Muscle layer of colon (tissue), 2 donors: ENCODE measurements at regions not wholly inside any gene's neighbourhood (a gene's known extent, or its start where the extent isn't known, plus 50 kb on each side); places are given as distances from the start of the nearest gene placed in this dataset.

Experiments
- H3K27ac ChIP-seq: one replicate; pipeline ENCODE4 v1.7.0; 2013; ENCODE audit warnings: low read depth, mild to moderate bottlenecking, low read length, moderate library complexity
- H3K27me3 ChIP-seq, 2 donors: one replicate each; pipeline ENCODE4 v1.7.0; 2013; ENCODE audit warnings: low read length in 2 of 2, mild to moderate bottlenecking in 2 of 2; ENCODE audit not compliant: insufficient read depth in 2 of 2, control insufficient read depth in 1 of 2
- H3K36me3 ChIP-seq: one replicate; pipeline ENCODE4 v1.7.0; 2013; ENCODE audit warnings: mild to moderate bottlenecking, low read length; ENCODE audit not compliant: insufficient read depth
- H3K4me1 ChIP-seq: one replicate; pipeline ENCODE4 v1.7.0; 2013; ENCODE audit warnings: mild to moderate bottlenecking, low read length; ENCODE audit not compliant: insufficient read depth
- H3K4me3 ChIP-seq, 2 donors: one replicate each; pipeline ENCODE4 v1.7.0; 2013; ENCODE audit warnings: low read length in 2 of 2, low read depth in 1 of 2, mild to moderate bottlenecking in 1 of 2, moderate library complexity in 1 of 2
- H3K9ac ChIP-seq: one replicate; pipeline ENCODE4 v1.7.0; 2013; ENCODE audit warnings: low read length
- H3K9me3 ChIP-seq: one replicate; pipeline ENCODE4 v1.7.0; 2013; ENCODE audit warnings: mild to moderate bottlenecking, low read length
- donor health status: abdominal sarcoma.
- donor health status: Adenocarcinoma of cecum.

DNA sequence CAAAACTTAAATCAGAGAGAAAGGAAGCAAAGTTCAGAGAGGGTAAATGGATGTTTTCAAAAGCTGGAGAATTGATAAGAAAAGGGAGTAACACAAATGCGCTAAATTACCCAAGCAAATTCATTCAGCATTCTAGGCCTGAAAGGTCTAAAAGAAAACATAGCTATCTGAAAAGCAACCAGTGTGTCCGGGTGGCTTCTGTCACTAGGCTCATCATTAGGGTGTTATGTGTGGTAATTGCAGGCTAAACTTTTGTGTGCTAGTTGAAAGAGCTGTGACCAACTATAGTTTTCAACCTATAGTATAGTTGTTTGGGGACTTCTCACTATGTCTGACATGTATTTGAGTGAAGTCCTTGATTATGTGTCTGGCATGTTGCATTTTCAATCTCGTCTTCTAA is 839.6 kb upstream of the ZEB2 start:
- H3K4me3 ChIP-seq: no peak overlapping the region
- no peaks in the 10 kb centered on the region for H3K9me3 ChIP-seq
- no peaks in the 10 kb centered on the region for H3K27me3 ChIP-seq
- H3K4me1 ChIP-seq: no peaks in the 10 kb centered on the region
- H3K9ac ChIP-seq: no peak overlapping the region
- no peaks in the 10 kb centered on the region for H3K36me3 ChIP-seq
- H3K27ac ChIP-seq: no peak overlapping the region

DNA sequence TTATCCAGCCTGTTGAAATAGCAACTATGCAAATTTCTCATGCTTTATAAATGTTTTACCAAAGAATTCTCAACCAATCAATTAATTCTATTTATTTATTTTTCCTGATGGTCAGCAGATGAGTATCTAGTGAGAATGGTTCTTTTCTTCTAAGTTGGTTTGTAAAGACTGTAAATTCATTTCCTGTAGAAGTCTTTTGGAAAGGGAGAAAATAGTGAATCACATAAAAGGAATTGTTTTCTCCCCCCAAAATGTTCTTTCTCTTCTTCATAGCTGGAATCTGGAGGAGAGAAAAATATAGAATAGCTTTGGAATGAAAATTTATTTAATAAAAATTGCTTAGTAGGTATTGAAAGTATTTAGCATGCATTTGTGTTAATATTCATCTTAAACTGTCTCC is 836.1 kb upstream of the ZEB2 start:
- no peaks in the 10 kb centered on the region for H3K36me3 ChIP-seq
- no peaks in the 10 kb centered on the region for H3K27me3 ChIP-seq
- no peaks in the 10 kb centered on the region for H3K4me1 ChIP-seq
- no peak overlapping the region for H3K27ac ChIP-seq
- no peak overlapping the region for H3K4me3 ChIP-seq
- no peak overlapping the region for H3K9ac ChIP-seq
- H3K9me3 ChIP-seq: no peaks in the 10 kb centered on the region

DNA sequence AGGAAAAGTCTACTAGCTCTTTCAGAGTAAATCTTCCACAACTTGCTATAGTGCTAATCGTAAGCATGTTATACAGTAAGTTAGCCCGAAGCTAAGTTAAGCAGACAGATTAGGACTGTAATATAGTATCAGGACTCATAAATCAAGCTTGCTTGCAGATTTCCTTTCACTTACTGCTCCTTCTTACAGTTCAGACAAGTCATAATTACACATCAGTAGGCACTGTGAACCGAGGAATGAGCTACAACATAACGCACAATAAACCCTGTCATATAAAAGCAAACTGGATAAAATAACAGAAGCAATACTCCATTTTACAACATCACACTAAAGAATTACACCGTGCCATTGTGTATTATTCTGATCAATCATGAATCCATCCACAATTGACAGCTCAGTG is 832.6 kb upstream of the ZEB2 start:
- no peak overlapping the region for H3K27ac ChIP-seq
- H3K4me1 ChIP-seq: no peaks in the 10 kb centered on the region
- no peak overlapping the region for H3K9ac ChIP-seq
- no peaks in the 10 kb centered on the region for H3K27me3 ChIP-seq
- no peaks in the 10 kb centered on the region for H3K9me3 ChIP-seq
- H3K4me3 ChIP-seq: no peak overlapping the region
- H3K36me3 ChIP-seq: no peaks in the 10 kb centered on the region

DNA sequence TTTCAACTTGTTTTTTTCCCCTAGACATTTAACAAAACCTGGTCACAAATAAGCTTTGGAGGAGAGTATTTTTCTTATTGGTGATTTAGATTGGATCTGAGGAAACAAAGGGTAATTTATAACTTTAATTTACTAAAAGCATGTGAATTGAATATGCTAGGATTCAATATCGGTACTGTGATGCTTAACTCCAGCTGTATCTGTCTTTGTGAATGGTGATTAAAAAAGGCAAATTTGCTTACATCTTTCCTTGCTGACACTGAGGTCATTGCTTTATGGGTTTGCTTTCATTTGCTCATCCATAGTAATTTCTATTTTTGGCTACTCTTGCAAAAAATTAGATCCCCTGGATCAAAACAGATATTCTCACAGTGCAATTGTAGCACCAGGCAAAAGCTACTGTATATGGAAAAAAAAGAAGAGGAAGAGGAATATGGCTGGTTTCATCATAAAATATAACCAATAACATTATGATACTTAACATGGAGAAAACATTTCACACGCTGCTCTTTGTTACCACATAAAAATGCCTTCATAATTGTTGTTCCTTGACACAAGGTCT is 832.0 kb upstream of the ZEB2 start:
- no peaks in the 10 kb centered on the region for H3K27me3 ChIP-seq
- H3K36me3 ChIP-seq: no peaks in the 10 kb centered on the region
- no peaks in the 10 kb centered on the region for H3K4me1 ChIP-seq
- no peak overlapping the region for H3K27ac ChIP-seq
- H3K9ac ChIP-seq: no peak overlapping the region
- no peak overlapping the region for H3K4me3 ChIP-seq
- no peaks in the 10 kb centered on the region for H3K9me3 ChIP-seq

DNA sequence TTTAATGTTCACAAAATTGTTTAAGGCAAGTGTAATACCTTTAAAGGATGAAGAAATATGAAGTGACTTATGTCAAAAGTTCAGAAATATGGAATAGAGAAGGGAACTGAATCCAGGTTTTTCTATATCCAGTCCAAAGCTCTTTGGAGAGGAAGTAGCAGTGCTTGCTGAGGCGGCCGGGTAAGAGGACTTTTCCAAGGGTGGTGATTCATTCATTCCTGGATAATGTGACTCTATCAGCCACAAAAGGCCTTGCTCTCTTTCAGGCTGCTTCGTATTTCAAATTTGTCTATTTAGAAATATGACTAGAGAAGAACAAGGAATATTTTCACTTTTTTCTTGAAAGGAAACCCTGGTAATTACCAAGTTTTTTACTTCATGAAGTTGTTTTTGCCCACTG is 830.1 kb upstream of the ZEB2 start:
- no peak overlapping the region for H3K27ac ChIP-seq
- H3K9me3 ChIP-seq: no peaks in the 10 kb centered on the region
- H3K27me3 ChIP-seq: no peaks in the 10 kb centered on the region
- no peak overlapping the region for H3K4me3 ChIP-seq
- H3K36me3 ChIP-seq: no peaks in the 10 kb centered on the region
- no peaks in the 10 kb centered on the region for H3K4me1 ChIP-seq
- H3K9ac ChIP-seq: no peak overlapping the region

DNA sequence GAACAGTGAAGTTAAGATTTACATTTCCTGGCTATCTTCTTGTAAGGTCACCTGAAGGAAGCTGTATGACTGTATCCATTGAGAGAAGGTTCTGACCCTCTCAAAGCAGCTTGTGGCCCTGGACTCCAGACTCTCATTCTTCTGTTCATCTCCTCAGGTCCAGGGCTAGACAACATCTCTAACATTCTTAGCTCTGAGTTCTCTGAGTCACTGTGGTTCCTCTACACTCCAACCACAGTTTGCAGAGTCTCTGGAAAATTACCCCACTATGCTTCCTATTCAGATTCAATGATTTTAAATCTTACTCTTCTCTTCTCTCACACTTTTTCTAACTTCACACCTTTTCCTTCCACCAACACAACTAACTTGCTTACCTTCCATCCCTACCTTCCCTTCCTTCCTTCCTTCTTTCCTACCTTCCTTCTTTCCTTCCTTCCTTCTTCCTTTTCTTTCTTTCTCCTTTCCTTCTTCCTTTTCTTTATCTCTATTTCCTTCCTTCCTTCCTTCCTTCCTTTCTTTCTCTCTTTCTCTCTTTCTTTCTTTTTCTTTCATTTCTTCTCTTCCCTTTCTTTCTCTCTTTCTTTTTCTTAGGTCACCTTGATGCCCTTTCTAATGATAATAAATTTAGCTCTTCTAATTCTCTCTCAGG is 824.3 kb upstream of the ZEB2 start:
- Histone ChIP-seq H3K27ac (no peak overlapping the region), H3K9ac (no peak overlapping the region), H3K36me3 (no peaks in the 10 kb centered on the region), H3K4me1 (no peaks in the 10 kb centered on the region), H3K4me3 (no peak overlapping the region), H3K9me3 (no peaks in the 10 kb centered on the region), H3K27me3 (no peaks in the 10 kb centered on the region)

DNA sequence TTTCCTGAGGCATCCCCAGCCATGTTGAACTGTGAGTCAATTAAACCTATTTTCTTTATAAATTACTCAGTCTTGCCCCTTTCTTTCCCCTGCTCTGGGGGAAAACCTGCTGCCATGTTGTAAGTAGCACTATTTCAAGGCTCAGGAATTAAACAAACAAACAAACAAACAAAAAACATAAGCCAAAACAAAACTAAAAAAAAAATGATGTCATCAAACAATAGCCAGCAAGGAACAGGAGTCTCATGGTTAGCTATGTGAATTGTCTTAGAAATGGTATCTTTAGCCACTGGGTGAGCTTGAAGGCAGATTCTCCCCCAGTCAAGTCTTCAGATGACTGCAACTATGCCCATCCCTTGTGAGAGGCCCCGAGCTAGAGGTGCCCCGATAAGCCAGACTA is 823.4 kb upstream of the ZEB2 start:
- no peaks in the 10 kb centered on the region for H3K27me3 ChIP-seq
- H3K9me3 ChIP-seq: no peaks in the 10 kb centered on the region
- no peak overlapping the region for H3K9ac ChIP-seq
- H3K27ac ChIP-seq: no peak overlapping the region
- no peak overlapping the region for H3K4me3 ChIP-seq
- no peaks in the 10 kb centered on the region for H3K4me1 ChIP-seq
- H3K36me3 ChIP-seq: no peaks in the 10 kb centered on the region

DNA sequence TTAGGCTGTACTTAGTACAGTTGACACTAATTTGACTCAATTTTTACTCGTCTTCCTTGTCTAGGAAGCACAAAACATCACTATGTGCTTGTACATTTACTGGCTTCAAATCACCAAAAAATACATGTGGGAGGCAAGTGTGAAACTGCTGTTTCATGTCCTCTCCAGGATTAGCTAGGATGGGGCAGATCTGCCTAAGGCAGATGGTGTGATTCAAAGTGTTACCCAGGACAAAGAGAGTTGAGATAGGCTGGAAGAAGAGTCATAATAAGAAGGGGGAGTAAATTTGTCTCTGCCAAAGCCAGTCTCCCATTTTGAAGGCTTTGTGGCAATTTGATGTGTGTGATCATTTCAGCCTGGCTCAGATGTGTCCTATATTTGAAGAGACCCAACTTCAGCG is 821.6 kb upstream of the ZEB2 start:
- H3K27me3 ChIP-seq: no peaks in the 10 kb centered on the region
- H3K4me3 ChIP-seq: no peak overlapping the region
- no peaks in the 10 kb centered on the region for H3K36me3 ChIP-seq
- H3K9me3 ChIP-seq: no peaks in the 10 kb centered on the region
- H3K27ac ChIP-seq: no peak overlapping the region
- no peaks in the 10 kb centered on the region for H3K4me1 ChIP-seq
- H3K9ac ChIP-seq: no peak overlapping the region

DNA sequence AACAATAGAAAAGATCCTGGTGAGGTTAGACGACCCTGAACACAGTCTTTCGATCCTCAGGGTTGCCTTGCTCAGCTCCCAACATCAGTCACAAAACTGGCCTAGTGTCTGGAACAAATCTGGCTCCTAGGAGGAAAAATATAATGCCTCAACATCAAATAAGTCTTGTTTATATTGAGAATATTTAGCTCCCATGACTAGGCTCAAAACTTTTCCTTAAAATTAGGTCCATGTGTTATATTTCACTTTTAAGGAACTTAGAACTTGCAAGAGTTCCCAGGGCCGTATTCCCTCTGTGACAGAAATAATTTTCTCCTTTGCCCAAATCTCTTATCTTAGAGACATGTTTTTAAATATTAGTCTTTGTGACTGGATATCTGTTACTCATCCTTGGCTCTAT is 819.7 kb upstream of the ZEB2 start:
- no peaks in the 10 kb centered on the region for H3K36me3 ChIP-seq
- H3K4me3 ChIP-seq: no peak overlapping the region
- no peak overlapping the region for H3K9ac ChIP-seq
- H3K27ac ChIP-seq: no peak overlapping the region
- H3K27me3 ChIP-seq: no peaks in the 10 kb centered on the region
- H3K4me1 ChIP-seq: no peaks in the 10 kb centered on the region
- no peaks in the 10 kb centered on the region for H3K9me3 ChIP-seq

DNA sequence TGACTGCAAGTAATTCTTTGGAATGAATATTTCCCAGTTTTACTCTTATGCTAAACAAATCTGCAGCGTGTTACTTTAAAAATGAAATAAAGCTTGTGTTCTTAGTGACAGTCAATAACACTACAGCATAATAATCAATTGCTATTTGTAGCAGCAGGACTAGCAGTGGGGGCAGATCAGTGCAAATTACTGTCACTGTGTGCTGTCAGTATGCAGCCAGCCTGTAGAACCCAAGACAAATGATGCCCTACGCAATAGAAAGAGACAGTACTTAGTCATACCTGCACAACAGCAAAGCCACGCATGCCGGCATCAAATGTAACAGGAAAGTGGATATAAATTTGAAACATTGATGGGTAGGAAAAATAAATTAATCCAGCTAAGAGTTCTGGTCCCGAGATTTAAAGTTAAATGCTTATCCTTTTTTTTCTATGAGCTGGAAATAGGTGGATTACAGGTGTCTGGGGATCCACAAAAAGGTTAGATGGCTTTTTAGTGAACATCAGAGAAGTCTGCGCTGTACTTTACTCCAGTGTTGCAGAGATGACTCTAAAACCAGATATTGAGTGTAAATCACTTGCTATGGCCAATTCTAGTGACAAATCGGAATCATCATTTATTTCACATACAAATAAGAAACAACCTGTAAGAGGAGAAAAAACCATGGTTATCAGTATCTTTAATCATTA is 812.4 kb upstream of the ZEB2 start:
- H3K4me1 ChIP-seq: no peaks in the 10 kb centered on the region
- no peak overlapping the region for H3K9ac ChIP-seq
- H3K36me3 ChIP-seq: no peaks in the 10 kb centered on the region
- no peaks in the 10 kb centered on the region for H3K9me3 ChIP-seq
- H3K27me3 ChIP-seq: no peaks in the 10 kb centered on the region
- no peak overlapping the region for H3K4me3 ChIP-seq
- no peak overlapping the region for H3K27ac ChIP-seq

DNA sequence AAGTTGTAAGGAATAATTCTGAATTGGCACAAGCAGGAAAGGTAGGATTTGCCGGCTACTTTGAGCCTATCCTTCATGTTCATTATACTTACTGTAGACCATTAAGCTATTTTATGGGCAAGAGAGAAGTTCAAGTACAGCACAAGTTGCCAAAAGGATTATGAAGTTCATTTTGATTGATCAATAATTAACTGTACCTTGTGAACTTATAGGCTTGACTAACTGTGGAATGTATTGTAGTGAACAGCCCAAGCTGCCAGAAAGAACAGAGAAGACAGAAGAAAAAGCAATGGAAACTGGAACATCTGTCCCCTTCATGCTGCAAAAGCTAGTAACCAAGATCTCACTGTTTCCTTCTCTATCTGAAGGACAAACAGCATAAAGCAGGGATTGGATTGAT is 810.1 kb upstream of the ZEB2 start:
- H3K27ac ChIP-seq: no peak overlapping the region
- H3K36me3 ChIP-seq: no peaks in the 10 kb centered on the region
- no peaks in the 10 kb centered on the region for H3K9me3 ChIP-seq
- no peaks in the 10 kb centered on the region for H3K4me1 ChIP-seq
- no peak overlapping the region for H3K4me3 ChIP-seq
- no peak overlapping the region for H3K9ac ChIP-seq
- no peaks in the 10 kb centered on the region for H3K27me3 ChIP-seq

DNA sequence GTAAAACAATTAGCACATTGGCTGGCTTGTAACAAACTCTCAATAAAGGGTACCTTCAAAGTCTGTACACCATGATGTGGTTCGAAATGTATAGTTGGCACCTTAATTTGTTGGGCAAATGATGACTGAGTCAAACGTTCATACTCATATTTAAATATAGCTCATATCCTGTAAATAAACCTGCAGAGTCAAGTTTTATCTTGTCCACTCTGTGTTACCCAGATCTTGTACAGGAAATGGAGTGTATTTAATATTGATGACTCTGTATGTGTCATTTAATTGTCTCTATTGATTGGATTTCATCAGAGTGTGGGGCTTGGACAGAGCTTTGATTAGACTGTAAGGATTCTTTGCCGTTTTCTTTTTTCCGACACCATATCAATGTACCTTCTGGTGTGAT is 805.6 kb upstream of the ZEB2 start:
- Histone ChIP-seq H3K4me1 (no peaks in the 10 kb centered on the region), H3K9me3 (no peaks in the 10 kb centered on the region), H3K27me3 (no peaks in the 10 kb centered on the region), H3K27ac (no peak overlapping the region), H3K4me3 (no peak overlapping the region), H3K36me3 (no peaks in the 10 kb centered on the region), H3K9ac (no peak overlapping the region)
